ENCODE measurements at regions not wholly inside any gene's neighbourhood (a gene's known extent, or its start where the extent isn't known, plus 50 kb on each side); places are given as distances from the start of the nearest gene placed in this dataset.

GRCh38 chr2:16315908-16316307 lies 349.7 kb downstream of the CYRIA start:
- TF ChIP-seq ASH2L (IDR thresholded peaks at IDR 0.05; ENCODE audit: low read length) (no peak), BRCA1 (IDR thresholded peaks at IDR 0.05; ENCODE audit: low read depth, low read length) (no peak), CHD1 (IDR thresholded peaks at IDR 0.05; ENCODE audit: low read depth, low read length) (no peak), GTF2F1 (IDR thresholded peaks at IDR 0.05; ENCODE audit: borderline replicate concordance, low read depth, low read length) (no peak)

Measured in H1 (cell line).